ENCODE measurements at regions not wholly inside any gene's neighbourhood (a gene's known extent, or its start where the extent isn't known, plus 50 kb on each side); places are given as distances from the start of the nearest gene placed in this dataset.

GRCh38 chr5:11962122-11962521, 57.9 kb upstream of the CTNND2 start:
- no peak for DNase-seq
- Mint-ChIP-seq H3K36me3 (ENCODE audit: low read depth) (no peaks in the 10 kb centered on the region), H3K27ac (no peak overlapping the region), H3K9me3 (no peaks in the 10 kb centered on the region), H3K27me3 (ENCODE audit: insufficient read depth) (no peaks in the 10 kb centered on the region), H3K4me3 (no peak overlapping the region), H3K4me1 (no peaks in the 10 kb centered on the region)
- TF ChIP-seq CTCF (conservative IDR thresholded peaks at IDR 0.05): no peak
- Histone ChIP-seq H3K36me3 (ENCODE audit: control insufficient read depth, insufficient read depth, low read length) (no peaks in the 10 kb centered on the region), H3K27me3 (ENCODE audit: control insufficient read depth, insufficient read depth, low read length, poor library complexity, severe bottlenecking) (no peaks in the 10 kb centered on the region), H3K9me3 (ENCODE audit: control insufficient read depth, low read length) (no peaks in the 10 kb centered on the region), H3K4me1 (ENCODE audit: control insufficient read depth, insufficient read depth, low read length) (no peaks in the 10 kb centered on the region), H3K9ac (ENCODE audit: extremely low read depth, low read length, poor library complexity, severe bottlenecking) (no peak overlapping the region), H3K27ac (ENCODE audit: low read depth, low read length) (no peak overlapping the region), H3K4me3 (ENCODE audit: low read length) (no peak overlapping the region)
- 93 to 100% methylated on average over 1 to 4 of the region's 4 CpGs for WGBS, 2 experiments (ENCODE audit: insufficient coverage in 1 of 2, insufficient read length in 1 of 2)

- H3K27me3 ChIP-seq (ENCODE audit: control insufficient read depth, insufficient read depth, low read length, poor library complexity, severe bottlenecking): no peaks in the 10 kb centered on the region
- WGBS, 2 experiments (ENCODE audit: insufficient coverage in 1 of 2, insufficient read length in 1 of 2): 69 to 81% methylated on average over 2 of the region's 2 CpGs
- no peak for TF ChIP-seq CTCF (conservative IDR thresholded peaks at IDR 0.05)
- H3K4me1 ChIP-seq (ENCODE audit: control insufficient read depth, insufficient read depth, low read length): no peaks in the 10 kb centered on the region
- H3K9ac ChIP-seq (ENCODE audit: extremely low read depth, low read length, poor library complexity, severe bottlenecking): no peak overlapping the region
- no peak for DNase-seq
- H3K9me3 Mint-ChIP-seq: no peaks in the 10 kb centered on the region
- no peaks in the 10 kb centered on the region for H3K9me3 ChIP-seq (ENCODE audit: control insufficient read depth, low read length)
- no peak overlapping the region for H3K4me3 ChIP-seq (ENCODE audit: low read length)
- no peak overlapping the region for H3K27ac ChIP-seq (ENCODE audit: low read depth, low read length)
- no peak overlapping the region for H3K4me3 Mint-ChIP-seq
- no peaks in the 10 kb centered on the region for H3K36me3 ChIP-seq (ENCODE audit: control insufficient read depth, insufficient read depth, low read length)
- H3K4me1 Mint-ChIP-seq: no peaks in the 10 kb centered on the region
- H3K36me3 Mint-ChIP-seq (ENCODE audit: low read depth): no peaks in the 10 kb centered on the region
- no peaks in the 10 kb centered on the region for H3K27me3 Mint-ChIP-seq (ENCODE audit: insufficient read depth)
- H3K27ac Mint-ChIP-seq: no peak overlapping the region
Measured at GRCh38 chr5:11958321-11958720, 54.1 kb upstream of the CTNND2 start.

DNA sequence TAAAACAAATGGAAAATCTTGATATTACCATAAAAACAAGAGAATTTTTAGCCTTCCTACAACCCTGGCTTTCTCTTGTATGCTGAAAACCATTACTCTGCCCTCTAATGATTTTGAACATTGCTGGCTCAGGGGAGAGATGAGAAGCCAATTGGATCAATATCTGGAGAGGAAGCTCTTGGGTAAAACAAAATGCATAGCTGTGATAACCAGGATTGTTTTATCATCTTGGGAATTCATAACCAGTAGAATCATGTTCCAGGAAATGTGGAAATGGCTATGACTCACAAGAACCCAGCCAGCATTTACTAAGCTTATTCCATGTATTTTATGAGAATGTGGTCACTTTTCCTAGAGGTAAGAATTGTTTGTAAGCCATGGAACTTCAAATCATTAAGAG, 51.1 kb upstream of the CTNND2 start:
- Histone ChIP-seq H3K9me3 (ENCODE audit: control insufficient read depth, low read length) (no peaks in the 10 kb centered on the region), H3K27ac (ENCODE audit: low read depth, low read length) (no peak overlapping the region), H3K36me3 (ENCODE audit: control insufficient read depth, insufficient read depth, low read length) (no peaks in the 10 kb centered on the region), H3K27me3 (ENCODE audit: control insufficient read depth, insufficient read depth, low read length, poor library complexity, severe bottlenecking) (no peaks in the 10 kb centered on the region), H3K9ac (ENCODE audit: extremely low read depth, low read length, poor library complexity, severe bottlenecking) (no peak overlapping the region), H3K4me1 (ENCODE audit: control insufficient read depth, insufficient read depth, low read length) (no peaks in the 10 kb centered on the region), H3K4me3 (ENCODE audit: low read length) (no peak overlapping the region)
- no peak for DNase-seq
- H3K36me3 Mint-ChIP-seq (ENCODE audit: low read depth): no peaks in the 10 kb centered on the region
- no peak overlapping the region for H3K4me3 Mint-ChIP-seq
- no peak for TF ChIP-seq CTCF (conservative IDR thresholded peaks at IDR 0.05)
- H3K27me3 Mint-ChIP-seq (ENCODE audit: insufficient read depth): no peaks in the 10 kb centered on the region
- H3K9me3 Mint-ChIP-seq: no peaks in the 10 kb centered on the region
- no peak overlapping the region for H3K27ac Mint-ChIP-seq
- H3K4me1 Mint-ChIP-seq: no peaks in the 10 kb centered on the region
